ENCODE measurements at regions not wholly inside any gene's neighbourhood (a gene's known extent, or its start where the extent isn't known, plus 50 kb on each side); places are given as distances from the start of the nearest gene placed in this dataset.
A peak's percentile ranks its signal among the peaks of the same experiment; 100 is the strongest.

- no peak overlapping the region for H3K27ac Mint-ChIP-seq
- H3K27me3 Mint-ChIP-seq, result peaks cover 19% of the 10 kb centered on the region in 2 donors
- CTCF ChIA-PET (ENCODE audit: partially characterized antibody), result interaction anchor here (1.9 to 2.2 kb wide), 2 partner anchors 8 to 12 kb away, joined by 6 to 7 read pairs; no protein-coding TSS in a partner anchor
These were observed 209.7 kb upstream of the BMP4 start for GRCh38 chr14:54166049-54166950.

DNA sequence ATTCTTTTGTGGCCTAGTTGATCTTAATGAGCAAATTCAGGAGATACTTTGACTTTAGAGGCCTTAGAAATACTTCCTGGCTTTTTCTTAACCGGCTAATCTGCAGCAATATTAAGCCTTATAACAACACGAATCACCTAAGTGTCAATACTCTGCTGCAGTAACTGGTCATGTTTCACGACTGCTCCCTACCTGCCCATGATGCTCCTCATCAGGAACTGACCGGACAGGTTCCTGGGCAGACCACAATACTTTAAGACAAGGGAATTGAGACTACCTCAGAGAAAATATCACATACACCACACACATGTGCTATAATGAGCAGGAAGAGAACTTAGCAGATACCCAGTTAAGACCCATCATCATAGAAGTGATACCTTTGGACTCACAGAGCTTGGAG lies 211.9 kb upstream of the BMP4 start:
- Mint-ChIP-seq H3K4me1 (peaks cover 2 to 5% (median 4%) of the 10 kb centered on the region in 4 donors), H3K9me3 (no peaks in the 10 kb centered on the region), H3K27me3 (peaks cover 9 to 16% of the 10 kb centered on the region in 2 donors), H3K27ac (no peak overlapping the region), H3K36me3 (no peaks in the 10 kb centered on the region), H3K4me3 (no peak overlapping the region)
- H3K4me3 ChIP-seq (ENCODE audit: low read length in 2 of 2), result no peak overlapping the region
- H3K36me3 ChIP-seq (ENCODE audit: insufficient read depth, low read length), result no peaks in the 10 kb centered on the region
- H3K9me3 ChIP-seq (ENCODE audit: control insufficient read depth in 1 of 2, low read length in 2 of 2), result no peaks in the 10 kb centered on the region
- POLR2A ChIA-PET (ENCODE audit: partially characterized antibody), result no interaction called here
- no peak overlapping the region for H3K27ac ChIP-seq (ENCODE audit: low read depth, low read length)
- no peak for DNase-seq
- CTCF ChIA-PET (ENCODE audit: partially characterized antibody), result interaction anchor here (2.2 kb wide), 1 partner anchor 10 kb away, joined by 7 read pairs; no protein-coding TSS in a partner anchor
- no peaks in the 10 kb centered on the region for H3K27me3 ChIP-seq (ENCODE audit: insufficient read depth, low read length)
- intact Hi-C loops (cut with micrococcal nuclease), result no loop called here
- no peaks in the 10 kb centered on the region for H3K4me1 ChIP-seq (ENCODE audit: insufficient read depth, low read length)

More at GRCh38 chr14:54166049-54166950, 209.7 kb upstream of the BMP4 start:
- Histone ChIP-seq H3K36me3 (ENCODE audit: insufficient read depth, low read length) (no peaks in the 10 kb centered on the region), H3K4me1 (ENCODE audit: insufficient read depth, low read length) (no peaks in the 10 kb centered on the region), H3K27ac (ENCODE audit: low read depth, low read length) (no peak overlapping the region), H3K27me3 (ENCODE audit: insufficient read depth, low read length) (no peaks in the 10 kb centered on the region), H3K9me3 (ENCODE audit: control insufficient read depth in 1 of 2, low read length in 2 of 2) (no peaks in the 10 kb centered on the region), H3K4me3 (ENCODE audit: low read length in 2 of 2) (no peak overlapping the region)
- Mint-ChIP-seq H3K36me3 (no peaks in the 10 kb centered on the region), H3K4me3 (no peak overlapping the region), H3K9me3 (peaks cover 0 to 3% (median 0%) of the 10 kb centered on the region in 8 donors), H3K4me1 (peaks cover 0 to 5% (median 0%) of the 10 kb centered on the region in 4 donors)
- POLR2A ChIA-PET (ENCODE audit: partially characterized antibody), result no interaction called here
- DNase-seq, result no peak
- intact Hi-C loops (cut with micrococcal nuclease), result no loop called here

DNA sequence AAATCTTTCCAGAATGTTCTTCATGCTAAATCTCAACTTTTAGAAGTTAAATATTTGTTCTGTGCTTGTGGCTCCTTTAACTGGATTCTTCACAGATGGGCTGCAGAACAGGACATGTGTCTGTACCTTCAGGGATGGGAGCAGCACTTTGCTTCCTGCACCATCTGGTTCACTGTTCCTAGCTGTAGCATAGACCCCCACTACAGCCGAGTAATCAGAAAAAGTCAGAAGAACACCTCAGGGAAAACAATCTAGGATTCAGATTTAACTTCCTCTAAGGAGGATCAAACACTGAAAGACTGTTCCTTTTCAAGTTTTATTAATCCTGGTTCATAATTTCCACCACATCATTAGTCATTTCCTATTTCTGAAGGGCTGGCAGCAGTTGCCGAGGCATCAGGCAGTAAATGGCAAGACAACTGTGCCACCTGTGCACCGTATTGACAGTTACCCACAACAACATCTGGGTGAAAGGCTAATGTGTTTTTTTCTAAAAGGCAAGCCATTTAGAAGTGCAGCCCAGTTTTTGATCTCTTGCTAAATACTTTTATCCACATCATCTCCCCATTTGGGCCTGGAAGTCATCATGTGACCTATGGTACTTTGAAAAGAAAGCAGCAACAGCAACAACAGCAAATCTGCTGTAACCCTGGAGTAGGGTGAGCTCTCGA lies 212.8 kb upstream of the BMP4 start:
- no peak overlapping the region for H3K27ac ChIP-seq (ENCODE audit: low read depth, low read length)
- no peaks in the 10 kb centered on the region for H3K4me1 ChIP-seq (ENCODE audit: insufficient read depth, low read length)
- peak in 1 of 5 donors; percentile 1 for DNase-seq
- no peaks in the 10 kb centered on the region for H3K36me3 Mint-ChIP-seq
- H3K27ac Mint-ChIP-seq, result peak overlapping the region in 1 of 7 donors; percentile 3
- no peaks in the 10 kb centered on the region for H3K27me3 ChIP-seq (ENCODE audit: insufficient read depth, low read length)
- no peaks in the 10 kb centered on the region for H3K9me3 ChIP-seq (ENCODE audit: control insufficient read depth in 1 of 2, low read length in 2 of 2)
- H3K27me3 Mint-ChIP-seq, result peaks cover 9 to 18% of the 10 kb centered on the region in 2 donors
- H3K36me3 ChIP-seq (ENCODE audit: insufficient read depth, low read length), result no peaks in the 10 kb centered on the region
- H3K4me3 ChIP-seq (ENCODE audit: low read length in 2 of 2), result no peak overlapping the region
- intact Hi-C loops (cut with micrococcal nuclease), result no loop called here
- ChIA-PET POLR2A (ENCODE audit: partially characterized antibody) (no interaction called here), CTCF (ENCODE audit: partially characterized antibody) (interaction anchor here (1.3 kb wide), 2 partner anchors 9 to 14 kb away, joined by 4 read pairs; no protein-coding TSS in a partner anchor)
- peaks cover 2 to 5% (median 4%) of the 10 kb centered on the region in 4 donors for H3K4me1 Mint-ChIP-seq
- H3K9me3 Mint-ChIP-seq, result no peaks in the 10 kb centered on the region
- H3K4me3 Mint-ChIP-seq, result no peak overlapping the region

DNA sequence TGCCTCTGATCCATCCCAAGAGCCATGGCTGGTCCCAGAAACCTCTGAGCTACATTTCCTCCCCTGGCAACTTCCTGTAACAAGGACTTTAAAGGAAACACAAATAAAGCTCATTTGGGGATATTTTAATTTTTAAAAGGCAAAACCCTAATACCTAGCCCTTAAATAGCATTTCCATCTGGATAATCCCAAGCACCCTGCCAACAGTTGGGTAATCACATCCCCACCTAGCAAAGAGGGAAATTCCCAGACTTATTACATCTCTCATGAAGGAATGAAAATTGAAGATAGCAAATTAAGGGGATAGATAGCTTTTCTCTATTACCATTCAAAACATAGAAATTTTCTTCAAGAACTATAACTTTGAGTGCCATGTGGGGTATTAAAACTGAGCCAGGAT lies 213.7 kb upstream of the BMP4 start:
- POLR2A ChIA-PET (ENCODE audit: partially characterized antibody), result no interaction called here
- Mint-ChIP-seq H3K4me1 (peaks cover 3 to 5% (median 4%) of the 10 kb centered on the region in 4 donors), H3K9me3 (no peaks in the 10 kb centered on the region), H3K36me3 (no peaks in the 10 kb centered on the region), H3K27me3 (peaks cover 10 to 18% of the 10 kb centered on the region in 2 donors), H3K4me3 (no peak overlapping the region), H3K27ac (no peak overlapping the region)
- Histone ChIP-seq H3K36me3 (ENCODE audit: insufficient read depth, low read length) (no peaks in the 10 kb centered on the region), H3K4me3 (ENCODE audit: low read length in 2 of 2) (no peak overlapping the region), H3K27ac (ENCODE audit: low read depth, low read length) (no peak overlapping the region), H3K27me3 (ENCODE audit: insufficient read depth, low read length) (no peaks in the 10 kb centered on the region), H3K9me3 (ENCODE audit: control insufficient read depth in 1 of 2, low read length in 2 of 2) (no peaks in the 10 kb centered on the region), H3K4me1 (ENCODE audit: insufficient read depth, low read length) (no peaks in the 10 kb centered on the region)
- intact Hi-C loops (cut with micrococcal nuclease), result loop anchor here (10.0 kb wide), 2 partner anchors 876 to 1346 kb away; no protein-coding TSS in a partner anchor
- no peak for DNase-seq
- CTCF ChIA-PET (ENCODE audit: partially characterized antibody), result interaction anchor here (0.6 to 1.3 kb wide), 4 partner anchors 10 to 1880 kb away, joined by 3 to 4 read pairs (median 4); no protein-coding TSS in a partner anchor

DNA sequence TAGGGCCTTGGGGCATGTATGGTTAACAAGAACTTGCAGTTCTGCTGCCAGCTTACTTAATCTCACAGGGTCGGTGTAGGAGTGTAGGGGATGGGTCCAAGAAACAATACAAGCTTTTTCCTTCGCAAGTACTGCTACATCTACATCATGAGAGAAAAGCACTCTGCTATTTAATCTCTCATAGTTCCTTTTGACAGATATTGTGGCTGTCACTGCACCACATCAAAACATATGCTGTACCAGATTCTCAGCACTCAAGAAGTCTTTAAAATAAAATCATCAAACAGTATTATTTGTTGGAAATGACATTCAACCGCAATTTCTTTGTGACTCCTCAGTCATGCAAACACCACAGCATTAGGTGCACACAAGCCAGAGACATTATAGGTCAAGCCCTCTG lies 215.5 kb upstream of the BMP4 start:
- DNase-seq, result peak in 1 of 5 donors; percentile 6
- H3K27me3 Mint-ChIP-seq, result peaks cover 12 to 23% of the 10 kb centered on the region in 2 donors
- Histone ChIP-seq H3K27ac (ENCODE audit: low read depth, low read length) (no peak overlapping the region), H3K27me3 (ENCODE audit: insufficient read depth, low read length) (no peaks in the 10 kb centered on the region), H3K36me3 (ENCODE audit: insufficient read depth, low read length) (no peaks in the 10 kb centered on the region), H3K9me3 (ENCODE audit: control insufficient read depth in 1 of 2, low read length in 2 of 2) (no peaks in the 10 kb centered on the region), H3K4me3 (ENCODE audit: low read length in 2 of 2) (no peak overlapping the region), H3K4me1 (ENCODE audit: insufficient read depth, low read length) (no peaks in the 10 kb centered on the region)
- peaks cover 4 to 7% (median 4%) of the 10 kb centered on the region in 4 donors for H3K4me1 Mint-ChIP-seq
- intact Hi-C loops (cut with micrococcal nuclease), result loop anchor here (10.0 kb wide), 2 partner anchors 877 to 1347 kb away; no protein-coding TSS in a partner anchor
- H3K27ac Mint-ChIP-seq, result no peak overlapping the region
- no peaks in the 10 kb centered on the region for H3K36me3 Mint-ChIP-seq
- CTCF ChIA-PET (ENCODE audit: partially characterized antibody), result interaction anchor here (3.8 kb wide), 1 partner anchor 8 kb away, joined by 16 read pairs; no protein-coding TSS in a partner anchor
- no peak overlapping the region for H3K4me3 Mint-ChIP-seq
- no peaks in the 10 kb centered on the region for H3K9me3 Mint-ChIP-seq
- POLR2A ChIA-PET (ENCODE audit: partially characterized antibody), result no interaction called here

GRCh38 chr14:54172562-54172961 lies 215.9 kb upstream of the BMP4 start:
- H3K27ac ChIP-seq (ENCODE audit: low read depth, low read length), result no peak overlapping the region
- Mint-ChIP-seq H3K9me3 (no peaks in the 10 kb centered on the region), H3K4me1 (peaks cover 4 to 7% (median 4%) of the 10 kb centered on the region in 4 donors), H3K36me3 (no peaks in the 10 kb centered on the region), H3K27me3 (peaks cover 13 to 23% of the 10 kb centered on the region in 2 donors), H3K27ac (no peak overlapping the region), H3K4me3 (no peak overlapping the region)
- no peaks in the 10 kb centered on the region for H3K36me3 ChIP-seq (ENCODE audit: insufficient read depth, low read length)
- H3K27me3 ChIP-seq (ENCODE audit: insufficient read depth, low read length), result no peaks in the 10 kb centered on the region
- intact Hi-C loops (cut with micrococcal nuclease), result loop anchor here (10.0 kb wide), 2 partner anchors 878 to 1348 kb away; no protein-coding TSS in a partner anchor
- no peak overlapping the region for H3K4me3 ChIP-seq (ENCODE audit: low read length in 2 of 2)
- ChIA-PET CTCF (ENCODE audit: partially characterized antibody) (interaction anchor here (3.8 kb wide), 1 partner anchor 9 kb away, joined by 16 read pairs; no protein-coding TSS in a partner anchor), POLR2A (ENCODE audit: partially characterized antibody) (no interaction called here)
- H3K4me1 ChIP-seq (ENCODE audit: insufficient read depth, low read length), result no peaks in the 10 kb centered on the region
- no peaks in the 10 kb centered on the region for H3K9me3 ChIP-seq (ENCODE audit: control insufficient read depth in 1 of 2, low read length in 2 of 2)
- no peak for DNase-seq

DNA sequence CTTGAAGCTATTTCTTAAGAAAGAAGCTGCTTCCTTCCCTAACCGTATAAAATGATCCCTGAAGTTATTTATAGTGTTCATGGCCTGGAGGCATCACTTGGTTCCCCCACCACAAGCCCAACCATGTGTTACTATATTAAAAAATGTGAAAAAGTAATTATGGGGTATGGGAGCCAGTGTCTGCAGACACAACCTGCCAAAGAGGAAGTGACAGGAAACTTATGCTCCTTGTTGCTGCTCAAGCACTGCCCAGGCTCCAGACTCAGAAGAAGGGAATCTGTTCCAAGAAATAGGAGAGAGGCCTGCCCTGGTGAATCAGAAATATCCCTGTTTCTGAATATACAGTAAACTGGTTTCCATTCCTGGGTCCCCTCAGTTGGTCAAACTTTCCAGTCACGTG lies 217.2 kb upstream of the BMP4 start:
- Mint-ChIP-seq H3K4me3 (no peak overlapping the region), H3K27me3 (peaks cover 19 to 26% of the 10 kb centered on the region in 2 donors), H3K36me3 (no peaks in the 10 kb centered on the region), H3K27ac (no peak overlapping the region), H3K9me3 (peaks cover 0 to 2% (median 0%) of the 10 kb centered on the region in 8 donors), H3K4me1 (peaks cover 4 to 7% (median 4%) of the 10 kb centered on the region in 4 donors)
- ChIA-PET POLR2A (ENCODE audit: partially characterized antibody) (no interaction called here), CTCF (ENCODE audit: partially characterized antibody) (interaction anchor here (0.9 to 3.8 kb wide), 6 partner anchors 10 to 244 kb away, joined by 3 to 24 read pairs (median 11); no protein-coding TSS in a partner anchor)
- H3K27me3 ChIP-seq (ENCODE audit: insufficient read depth, low read length), result no peaks in the 10 kb centered on the region
- no peak overlapping the region for H3K4me3 ChIP-seq (ENCODE audit: low read length in 2 of 2)
- no peak for DNase-seq
- no peaks in the 10 kb centered on the region for H3K4me1 ChIP-seq (ENCODE audit: insufficient read depth, low read length)
- H3K36me3 ChIP-seq (ENCODE audit: insufficient read depth, low read length), result no peaks in the 10 kb centered on the region
- no peaks in the 10 kb centered on the region for H3K9me3 ChIP-seq (ENCODE audit: control insufficient read depth in 1 of 2, low read length in 2 of 2)
- intact Hi-C loops (cut with micrococcal nuclease), result loop anchor here (10.0 kb wide), 2 partner anchors 879 to 1349 kb away; no protein-coding TSS in a partner anchor
- H3K27ac ChIP-seq (ENCODE audit: low read depth, low read length), result no peak overlapping the region
